K562 (cell line): ENCODE measurements at regions not wholly inside any gene's neighbourhood (a gene's known extent, or its start where the extent isn't known, plus 50 kb on each side); places are given as distances from the start of the nearest gene placed in this dataset.

ENCODE experiments used
- RB1 ChIP-seq: fragments of 450-650 bp; IDR thresholded peaks from 2 replicates; pipeline ENCODE4 v1.6.1; 2017; ENCODE audit warnings: low read depth, mild to moderate bottlenecking
- SMC3 ChIP-seq: conservative IDR thresholded peaks from 2 replicates; pipeline ENCODE4 v1.6.1; 2011; ENCODE audit warnings: low read depth, low read length, improper control_type of control experiment; ENCODE audit not compliant: insufficient read depth
- U2AF2 ChIP-seq: fragments of 200-400 bp; formaldehyde crosslinking; optimal IDR thresholded peaks from 2 replicates; pipeline ENCODE3; 2017; ENCODE audit warnings: low read depth, mild to moderate bottlenecking, low read length
- TF ChIP-seq, protein P1 (sequence below), 3 experiments: IDR thresholded peaks in 2 of 3; conservative IDR thresholded peaks in 1 of 3; 2 replicates each; pipeline ENCODE4 v1.5.1; 2011 to 2012; ENCODE audit warnings: low read length in 3 of 3, mild to moderate bottlenecking in 3 of 3, control low read depth in 2 of 3, improper control_type of control experiment in 1 of 3, inconsistent platforms in 1 of 3, low read depth in 1 of 3, mixed read lengths in 1 of 3, moderate library complexity in 1 of 3; ENCODE audit not compliant: insufficient read depth in 2 of 3

DNA sequence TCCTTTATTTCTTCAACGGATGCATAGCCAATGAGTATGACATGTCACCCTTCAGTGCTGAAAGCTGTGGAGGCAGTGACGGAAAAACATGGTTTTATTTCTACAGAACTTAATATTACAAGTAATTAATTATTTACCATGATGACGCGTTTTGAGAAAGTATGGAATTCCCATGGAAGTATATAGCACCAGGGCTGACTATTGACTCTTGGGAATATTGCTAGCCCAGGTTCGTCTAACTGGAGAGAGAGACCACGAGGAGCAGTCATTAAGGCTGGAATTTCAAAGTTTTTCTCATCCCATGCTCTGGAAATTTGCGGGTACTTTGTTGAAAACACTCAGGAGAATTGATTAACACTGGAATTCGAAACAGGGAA lies 155.2 kb upstream of the PRSS16 start:
- TF ChIP-seq, protein P1, sequence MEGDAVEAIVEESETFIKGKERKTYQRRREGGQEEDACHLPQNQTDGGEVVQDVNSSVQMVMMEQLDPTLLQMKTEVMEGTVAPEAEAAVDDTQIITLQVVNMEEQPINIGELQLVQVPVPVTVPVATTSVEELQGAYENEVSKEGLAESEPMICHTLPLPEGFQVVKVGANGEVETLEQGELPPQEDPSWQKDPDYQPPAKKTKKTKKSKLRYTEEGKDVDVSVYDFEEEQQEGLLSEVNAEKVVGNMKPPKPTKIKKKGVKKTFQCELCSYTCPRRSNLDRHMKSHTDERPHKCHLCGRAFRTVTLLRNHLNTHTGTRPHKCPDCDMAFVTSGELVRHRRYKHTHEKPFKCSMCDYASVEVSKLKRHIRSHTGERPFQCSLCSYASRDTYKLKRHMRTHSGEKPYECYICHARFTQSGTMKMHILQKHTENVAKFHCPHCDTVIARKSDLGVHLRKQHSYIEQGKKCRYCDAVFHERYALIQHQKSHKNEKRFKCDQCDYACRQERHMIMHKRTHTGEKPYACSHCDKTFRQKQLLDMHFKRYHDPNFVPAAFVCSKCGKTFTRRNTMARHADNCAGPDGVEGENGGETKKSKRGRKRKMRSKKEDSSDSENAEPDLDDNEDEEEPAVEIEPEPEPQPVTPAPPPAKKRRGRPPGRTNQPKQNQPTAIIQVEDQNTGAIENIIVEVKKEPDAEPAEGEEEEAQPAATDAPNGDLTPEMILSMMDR (IDR thresholded peaks at IDR 0.05 in 2 of 3, conservative IDR thresholded peaks at IDR 0.05 in 1 of 3; ENCODE audit: insufficient read depth in 2 of 3, low read depth in 1 of 3, low read length in 3 of 3), result no peak
- TF ChIP-seq U2AF2, result no peak
- TF ChIP-seq SMC3, result no peak
- TF ChIP-seq RB1, result no peak
